ENCODE measurements at regions not wholly inside any gene's neighbourhood (a gene's known extent, or its start where the extent isn't known, plus 50 kb on each side); places are given as distances from the start of the nearest gene placed in this dataset.

- H3K4me3 ChIP-seq, result no peak overlapping the region
- ATAC-seq (no peak), DNase-seq (no peak)
- H3K4me1 ChIP-seq, result peaks cover 3% of the 10 kb centered on the region
- H3K36me3 ChIP-seq, result no peaks in the 10 kb centered on the region
- H3K9me3 ChIP-seq, result no peaks in the 10 kb centered on the region
- H3K27ac ChIP-seq, result no peak overlapping the region
- TF ChIP-seq, protein P1, sequence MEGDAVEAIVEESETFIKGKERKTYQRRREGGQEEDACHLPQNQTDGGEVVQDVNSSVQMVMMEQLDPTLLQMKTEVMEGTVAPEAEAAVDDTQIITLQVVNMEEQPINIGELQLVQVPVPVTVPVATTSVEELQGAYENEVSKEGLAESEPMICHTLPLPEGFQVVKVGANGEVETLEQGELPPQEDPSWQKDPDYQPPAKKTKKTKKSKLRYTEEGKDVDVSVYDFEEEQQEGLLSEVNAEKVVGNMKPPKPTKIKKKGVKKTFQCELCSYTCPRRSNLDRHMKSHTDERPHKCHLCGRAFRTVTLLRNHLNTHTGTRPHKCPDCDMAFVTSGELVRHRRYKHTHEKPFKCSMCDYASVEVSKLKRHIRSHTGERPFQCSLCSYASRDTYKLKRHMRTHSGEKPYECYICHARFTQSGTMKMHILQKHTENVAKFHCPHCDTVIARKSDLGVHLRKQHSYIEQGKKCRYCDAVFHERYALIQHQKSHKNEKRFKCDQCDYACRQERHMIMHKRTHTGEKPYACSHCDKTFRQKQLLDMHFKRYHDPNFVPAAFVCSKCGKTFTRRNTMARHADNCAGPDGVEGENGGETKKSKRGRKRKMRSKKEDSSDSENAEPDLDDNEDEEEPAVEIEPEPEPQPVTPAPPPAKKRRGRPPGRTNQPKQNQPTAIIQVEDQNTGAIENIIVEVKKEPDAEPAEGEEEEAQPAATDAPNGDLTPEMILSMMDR (IDR thresholded peaks at IDR 0.05), result no peak
- no peaks in the 10 kb centered on the region for H3K27me3 ChIP-seq (ENCODE audit: low read depth)
- intact Hi-C loops (cut with DNase I), result no loop called here
Measured at GRCh38 chr20:41935259-41935791, 317.1 kb upstream of the CHD6 start.

GRCh38 chr20:41932431-41932830 lies 314.3 kb upstream of the CHD6 start:
- H3K9me3 ChIP-seq, result no peaks in the 10 kb centered on the region
- peaks cover 3% of the 10 kb centered on the region for H3K4me1 ChIP-seq
- H3K4me3 ChIP-seq, result no peak overlapping the region
- ATAC-seq, result no peak
- H3K27ac ChIP-seq, result no peak overlapping the region
- no peak for DNase-seq
- no peaks in the 10 kb centered on the region for H3K27me3 ChIP-seq (ENCODE audit: low read depth)
- TF ChIP-seq, protein P1 (IDR thresholded peaks at IDR 0.05), result no peak
- intact Hi-C loops (cut with DNase I), result no loop called here
- no peaks in the 10 kb centered on the region for H3K36me3 ChIP-seq

GRCh38 chr20:41927655-41928054 lies 309.5 kb upstream of the CHD6 start:
- Histone ChIP-seq H3K4me1 (no peaks in the 10 kb centered on the region), H3K4me3 (no peak overlapping the region), H3K27ac (no peak overlapping the region), H3K27me3 (ENCODE audit: low read depth) (peaks cover 4% of the 10 kb centered on the region), H3K36me3 (no peaks in the 10 kb centered on the region), H3K9me3 (no peaks in the 10 kb centered on the region)
- intact Hi-C loops (cut with DNase I), result no loop called here
- DNase-seq, result no peak
- TF ChIP-seq, protein P1 (IDR thresholded peaks at IDR 0.05), result no peak
- no peak for ATAC-seq

DNA sequence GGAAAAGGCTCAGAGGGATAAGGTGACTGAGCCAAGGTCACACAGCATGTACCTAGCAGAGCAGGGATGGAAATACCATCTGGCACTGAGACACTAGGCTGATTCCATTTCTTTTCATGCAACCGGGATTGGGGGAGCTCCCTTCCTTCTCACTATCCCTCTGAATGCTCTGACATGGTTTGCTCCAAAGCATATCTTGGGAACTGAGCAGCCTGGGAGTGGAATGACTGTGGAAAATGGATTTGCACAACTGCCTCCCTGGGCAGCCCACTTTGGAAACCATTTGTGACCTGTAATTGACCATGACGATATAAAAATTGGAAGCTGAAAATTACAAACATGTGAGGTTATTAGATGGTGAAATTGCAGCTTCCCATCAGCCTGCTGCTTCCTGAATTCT lies 309.0 kb upstream of the CHD6 start:
- intact Hi-C loops (cut with DNase I), result no loop called here
- Histone ChIP-seq H3K27ac (no peak overlapping the region), H3K4me3 (no peak overlapping the region), H3K36me3 (no peaks in the 10 kb centered on the region), H3K9me3 (no peaks in the 10 kb centered on the region), H3K4me1 (no peaks in the 10 kb centered on the region), H3K27me3 (ENCODE audit: low read depth) (peaks cover 4% of the 10 kb centered on the region)
- ATAC-seq, result no peak
- no peak for DNase-seq
- TF ChIP-seq, protein P1 (IDR thresholded peaks at IDR 0.05), result no peak

- Histone ChIP-seq H3K36me3 (no peaks in the 10 kb centered on the region), H3K4me1 (no peaks in the 10 kb centered on the region), H3K9me3 (no peaks in the 10 kb centered on the region), H3K27me3 (ENCODE audit: low read depth) (peaks cover 4% of the 10 kb centered on the region), H3K27ac (no peak overlapping the region), H3K4me3 (no peak overlapping the region)
- intact Hi-C loops (cut with DNase I), result no loop called here
- no peak for DNase-seq
- TF ChIP-seq, protein P1 (IDR thresholded peaks at IDR 0.05), result no peak
- ATAC-seq, result no peak
Measured at GRCh38 chr20:41925476-41925875, 307.3 kb upstream of the CHD6 start.

DNA sequence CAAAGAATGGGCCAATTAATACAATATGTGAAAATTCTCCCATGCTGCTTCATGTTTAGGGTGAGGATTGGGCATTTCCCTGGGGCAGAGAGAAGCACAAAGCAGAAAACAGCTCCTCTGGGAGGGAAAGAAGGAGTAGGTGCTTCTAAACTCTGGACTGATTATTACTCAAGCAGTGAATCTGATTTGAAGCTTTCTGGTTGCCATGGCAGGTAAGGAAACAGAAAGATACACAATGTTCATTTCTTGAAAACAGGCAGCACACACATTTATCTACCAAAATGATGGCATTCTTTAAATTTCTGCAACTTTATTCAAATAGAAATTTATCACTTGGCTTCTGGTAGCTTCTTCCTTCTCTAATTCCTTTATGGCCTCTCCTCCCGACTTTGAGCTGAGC lies 305.4 kb upstream of the CHD6 start:
- ATAC-seq, result no peak
- Histone ChIP-seq H3K36me3 (no peaks in the 10 kb centered on the region), H3K4me1 (no peaks in the 10 kb centered on the region), H3K9me3 (no peaks in the 10 kb centered on the region), H3K4me3 (no peak overlapping the region), H3K27me3 (ENCODE audit: low read depth) (peaks cover 4% of the 10 kb centered on the region), H3K27ac (no peak overlapping the region)
- intact Hi-C loops (cut with DNase I), result no loop called here
- TF ChIP-seq, protein P1 (IDR thresholded peaks at IDR 0.05), result no peak
- no peak for DNase-seq
